ENCODE measurements at regions not wholly inside any gene's neighbourhood (a gene's known extent, or its start where the extent isn't known, plus 50 kb on each side); places are given as distances from the start of the nearest gene placed in this dataset.

DNA sequence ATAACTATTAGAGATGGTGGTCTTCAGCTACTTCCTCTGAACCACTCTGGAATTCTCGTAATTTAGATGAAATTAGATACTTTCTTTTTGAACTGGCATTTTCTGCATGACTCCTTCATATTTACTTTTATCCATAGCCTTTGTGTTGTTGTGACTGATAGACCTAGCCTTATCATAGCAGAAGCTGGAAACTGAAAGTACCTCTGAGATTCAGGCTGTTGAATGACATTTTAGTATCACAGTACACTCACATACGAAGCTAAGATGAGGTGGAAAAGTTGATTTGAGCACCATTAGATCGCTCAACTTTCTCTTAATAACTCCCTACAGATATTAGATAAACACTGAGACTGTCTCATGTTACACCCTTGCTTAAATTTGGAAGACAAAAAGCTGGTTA lies 525.1 kb upstream of the FBXO33 start:
- TF ChIP-seq, protein P1, sequence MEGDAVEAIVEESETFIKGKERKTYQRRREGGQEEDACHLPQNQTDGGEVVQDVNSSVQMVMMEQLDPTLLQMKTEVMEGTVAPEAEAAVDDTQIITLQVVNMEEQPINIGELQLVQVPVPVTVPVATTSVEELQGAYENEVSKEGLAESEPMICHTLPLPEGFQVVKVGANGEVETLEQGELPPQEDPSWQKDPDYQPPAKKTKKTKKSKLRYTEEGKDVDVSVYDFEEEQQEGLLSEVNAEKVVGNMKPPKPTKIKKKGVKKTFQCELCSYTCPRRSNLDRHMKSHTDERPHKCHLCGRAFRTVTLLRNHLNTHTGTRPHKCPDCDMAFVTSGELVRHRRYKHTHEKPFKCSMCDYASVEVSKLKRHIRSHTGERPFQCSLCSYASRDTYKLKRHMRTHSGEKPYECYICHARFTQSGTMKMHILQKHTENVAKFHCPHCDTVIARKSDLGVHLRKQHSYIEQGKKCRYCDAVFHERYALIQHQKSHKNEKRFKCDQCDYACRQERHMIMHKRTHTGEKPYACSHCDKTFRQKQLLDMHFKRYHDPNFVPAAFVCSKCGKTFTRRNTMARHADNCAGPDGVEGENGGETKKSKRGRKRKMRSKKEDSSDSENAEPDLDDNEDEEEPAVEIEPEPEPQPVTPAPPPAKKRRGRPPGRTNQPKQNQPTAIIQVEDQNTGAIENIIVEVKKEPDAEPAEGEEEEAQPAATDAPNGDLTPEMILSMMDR (IDR thresholded peaks at IDR 0.05 in 8 of 11, conservative IDR thresholded peaks at IDR 0.05 in 3 of 11): no peak
- TF ChIP-seq POLR2AphosphoS5 (IDR thresholded peaks at IDR 0.05): no peak
